ENCODE measurements at regions not wholly inside any gene's neighbourhood (a gene's known extent, or its start where the extent isn't known, plus 50 kb on each side); places are given as distances from the start of the nearest gene placed in this dataset.

DNA sequence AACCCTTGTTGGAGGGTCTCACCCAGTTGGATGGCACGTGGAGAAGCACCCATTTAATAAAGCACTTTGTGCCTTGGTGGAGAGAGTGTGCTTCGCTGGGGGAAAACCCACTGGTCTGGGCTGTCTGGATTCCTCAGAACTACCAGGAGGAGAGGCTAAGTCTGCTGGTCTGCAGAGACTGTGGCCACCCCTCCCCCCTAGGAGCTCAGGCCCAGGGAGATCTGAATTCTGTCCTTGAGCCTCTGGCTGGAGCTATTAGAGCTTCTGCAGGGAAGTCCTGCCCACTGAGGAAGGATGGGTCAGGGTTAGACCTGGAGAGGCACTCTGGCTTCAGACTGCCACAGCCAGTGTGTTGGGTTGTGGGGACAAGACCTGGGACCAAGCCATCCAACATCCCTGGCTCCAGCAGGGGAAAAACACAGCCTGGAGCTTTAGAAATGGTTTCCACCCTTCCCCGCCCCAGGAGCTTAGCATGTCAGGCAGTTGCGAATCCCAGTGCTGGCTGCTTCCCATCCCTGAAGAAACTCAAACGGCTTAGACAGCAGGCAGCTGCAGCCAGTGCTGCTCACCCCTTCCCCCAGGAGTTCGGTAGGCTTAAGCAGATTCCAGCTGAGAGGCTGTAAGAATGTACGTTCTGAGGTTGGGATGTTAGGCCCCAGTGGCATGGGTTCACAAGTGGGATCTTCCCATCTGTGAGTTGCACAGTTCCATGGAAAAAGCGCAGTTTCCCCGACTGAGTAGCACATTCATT, 288.3 kb downstream of the TGFB2 start:
- FAIRE-seq: no peak
- no peak for DNase-seq (ENCODE audit: insufficient read length, low spot score)

DNA sequence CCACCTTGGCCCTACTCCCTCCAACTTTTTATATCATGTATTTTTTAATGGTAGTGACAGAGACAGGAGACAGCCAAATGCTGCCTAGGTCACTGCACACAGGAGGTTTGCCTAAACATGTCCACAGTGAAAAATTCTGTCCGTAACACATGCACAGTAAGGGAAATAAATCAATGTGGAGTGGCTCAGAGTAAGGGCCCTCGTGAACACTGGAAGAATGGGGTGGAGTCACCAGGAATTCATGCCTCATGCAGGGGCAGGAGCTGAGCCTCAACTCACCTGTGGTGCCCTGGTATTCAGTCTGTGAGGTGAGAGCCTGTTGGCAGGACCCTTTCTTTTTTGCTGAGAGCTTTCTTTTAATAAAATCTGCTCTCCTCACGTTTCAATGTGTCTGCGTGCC, 289.1 kb downstream of the TGFB2 start:
- DNase-seq (ENCODE audit: insufficient read length, low spot score): no peak
- no peak for FAIRE-seq

DNA sequence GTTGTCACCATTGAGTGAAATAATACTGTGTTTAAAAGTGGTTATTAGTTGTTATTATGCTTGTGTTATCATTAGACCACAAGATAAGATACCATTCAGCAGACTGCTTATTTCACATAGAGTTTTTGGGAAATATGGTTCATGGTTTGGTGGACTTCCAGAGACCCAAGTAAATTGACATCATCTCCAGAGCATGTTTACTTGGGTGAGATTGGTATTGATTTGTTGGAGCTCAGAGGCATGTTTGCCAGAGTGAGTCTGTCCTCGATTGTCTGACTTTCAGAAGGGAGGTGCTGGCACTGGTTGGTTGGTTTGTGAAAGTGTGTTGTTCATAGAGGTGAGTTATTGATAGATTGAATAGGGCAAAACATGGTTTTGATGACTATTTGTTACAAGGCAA, 291.4 kb downstream of the TGFB2 start:
- FAIRE-seq: no peak

DNA sequence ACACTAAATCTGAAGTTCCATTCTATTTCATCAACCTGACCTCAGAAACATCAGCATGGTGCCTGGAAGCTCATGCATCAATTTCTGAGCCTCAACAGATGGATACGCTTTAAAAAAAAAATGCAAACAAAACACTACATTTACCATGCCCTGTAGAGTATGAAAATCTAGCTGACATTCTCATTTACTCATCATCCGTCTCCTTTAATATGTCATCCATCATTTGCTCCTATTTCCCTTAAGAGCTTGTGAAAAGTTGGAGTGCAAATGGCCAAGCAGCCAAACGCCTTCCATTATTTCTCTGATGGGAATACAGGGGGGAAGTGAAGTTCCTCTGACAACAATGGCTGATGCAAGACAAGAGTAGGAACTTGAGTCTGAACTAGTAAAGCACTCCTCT, 295.0 kb downstream of the TGFB2 start:
- DNase-seq (ENCODE audit: insufficient read length, low spot score): no peak
- FAIRE-seq: no peak

More for the DNA sequence above, 291.4 kb downstream of the TGFB2 start:
- DNase-seq (ENCODE audit: insufficient read length, low spot score): no peak

DNA sequence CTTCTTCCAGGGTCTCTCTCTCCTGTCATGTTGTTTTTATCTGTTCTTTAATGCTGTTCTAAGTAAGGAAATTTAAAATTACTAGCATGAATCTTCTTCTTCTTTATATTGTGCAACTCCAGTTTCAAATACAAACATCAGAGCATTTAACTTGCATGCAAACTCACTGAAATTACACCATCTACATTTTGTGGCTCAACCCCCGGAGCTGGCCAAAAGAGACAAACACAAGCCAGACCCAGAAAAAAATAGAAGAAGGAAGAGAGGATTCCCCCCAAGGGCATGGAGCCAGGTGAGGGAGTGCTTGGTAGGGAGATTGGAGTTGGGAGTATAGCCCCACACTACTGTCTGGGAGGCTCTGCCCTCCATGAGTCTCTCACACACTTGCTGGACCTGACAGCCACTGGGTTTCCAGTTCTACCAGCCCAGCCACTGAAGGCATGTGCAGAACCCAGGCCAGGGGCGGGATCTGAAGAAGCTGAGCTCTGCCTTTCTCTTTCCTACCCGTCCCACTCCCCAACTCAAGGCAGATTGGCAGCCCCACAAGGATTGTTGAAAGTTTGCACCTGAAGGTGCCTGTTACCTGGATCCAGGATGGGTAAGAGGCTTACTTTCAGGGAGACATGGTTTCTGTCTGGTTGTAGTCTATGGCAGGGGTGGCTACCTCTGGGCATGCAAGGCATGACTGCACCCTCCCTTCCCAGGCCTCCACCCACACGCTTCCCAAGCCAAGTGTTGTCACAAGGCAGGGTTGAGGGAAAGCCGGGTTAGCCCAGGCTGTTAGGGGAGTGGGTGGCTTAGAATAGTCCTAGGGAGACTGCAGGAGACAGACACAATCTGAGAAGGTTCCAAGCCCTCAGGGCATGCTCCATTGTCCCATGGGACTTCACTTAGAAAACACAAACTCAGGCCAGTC, 297.2 kb downstream of the TGFB2 start:
- DNase-seq (ENCODE audit: insufficient read length, low spot score): no peak
- no peak for FAIRE-seq

DNA sequence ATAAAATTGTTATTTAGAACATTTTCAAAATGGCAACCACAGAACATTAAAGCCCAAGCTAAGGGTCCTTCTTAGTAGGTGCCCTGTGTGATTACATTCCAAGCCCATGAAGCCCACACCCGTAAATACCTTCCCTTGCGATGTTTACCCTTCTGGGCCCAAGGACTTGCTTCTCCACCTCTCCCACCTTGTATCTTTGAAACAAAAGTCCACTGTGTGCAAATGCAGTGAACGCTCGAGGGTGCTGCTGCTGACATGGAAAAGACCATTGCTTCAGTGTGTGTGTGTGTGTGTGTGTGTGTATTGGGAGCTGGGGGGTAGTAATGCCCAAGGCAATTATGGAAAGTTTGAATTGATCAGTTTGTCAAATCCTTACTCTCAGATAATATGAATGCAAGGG, 298.1 kb downstream of the TGFB2 start:
- FAIRE-seq (no peak), DNase-seq (ENCODE audit: insufficient read length, low spot score) (no peak)

DNA sequence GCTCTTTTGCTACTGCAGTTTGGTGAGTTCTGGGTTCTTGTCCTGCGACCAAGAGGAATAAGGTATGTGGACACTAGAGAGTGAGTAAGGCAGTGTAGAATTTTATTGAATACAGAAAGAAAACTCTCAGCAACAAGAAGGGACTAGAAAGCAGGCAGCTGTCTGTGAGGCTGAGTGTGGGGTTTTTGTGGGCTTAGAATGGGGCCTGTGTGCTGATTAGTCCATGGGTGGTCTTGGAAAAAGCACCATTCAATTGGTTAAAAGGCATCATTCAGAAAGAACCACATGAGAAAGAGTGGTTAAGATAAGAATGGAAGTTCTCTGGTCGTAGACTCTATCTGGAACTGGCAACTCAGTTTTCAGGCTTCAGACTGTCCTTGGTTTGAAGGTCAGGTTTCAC, 298.8 kb downstream of the TGFB2 start:
- no peak for DNase-seq (ENCODE audit: insufficient read length, low spot score)
- FAIRE-seq: no peak

DNA sequence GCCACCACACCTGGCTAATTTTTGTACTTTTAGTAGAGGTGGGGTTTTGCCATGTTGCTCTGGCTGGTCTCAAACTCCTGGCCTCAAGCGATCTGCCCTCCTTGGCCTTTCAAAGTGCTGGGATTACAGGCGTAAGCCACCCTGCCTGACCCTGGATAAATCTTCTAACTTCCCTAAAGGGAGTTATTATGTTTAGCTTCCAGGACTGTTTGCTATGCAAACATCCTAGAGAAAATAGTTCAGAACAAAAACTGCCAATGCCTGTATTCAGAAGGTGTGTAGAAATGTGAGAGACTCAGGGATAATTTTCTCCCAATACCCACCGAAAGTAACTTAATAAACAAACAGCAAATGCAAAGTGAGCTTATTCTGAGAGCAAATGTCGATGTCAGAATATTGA, 301.2 kb downstream of the TGFB2 start:
- no peak for DNase-seq (ENCODE audit: insufficient read length, low spot score)
- no peak for FAIRE-seq

DNA sequence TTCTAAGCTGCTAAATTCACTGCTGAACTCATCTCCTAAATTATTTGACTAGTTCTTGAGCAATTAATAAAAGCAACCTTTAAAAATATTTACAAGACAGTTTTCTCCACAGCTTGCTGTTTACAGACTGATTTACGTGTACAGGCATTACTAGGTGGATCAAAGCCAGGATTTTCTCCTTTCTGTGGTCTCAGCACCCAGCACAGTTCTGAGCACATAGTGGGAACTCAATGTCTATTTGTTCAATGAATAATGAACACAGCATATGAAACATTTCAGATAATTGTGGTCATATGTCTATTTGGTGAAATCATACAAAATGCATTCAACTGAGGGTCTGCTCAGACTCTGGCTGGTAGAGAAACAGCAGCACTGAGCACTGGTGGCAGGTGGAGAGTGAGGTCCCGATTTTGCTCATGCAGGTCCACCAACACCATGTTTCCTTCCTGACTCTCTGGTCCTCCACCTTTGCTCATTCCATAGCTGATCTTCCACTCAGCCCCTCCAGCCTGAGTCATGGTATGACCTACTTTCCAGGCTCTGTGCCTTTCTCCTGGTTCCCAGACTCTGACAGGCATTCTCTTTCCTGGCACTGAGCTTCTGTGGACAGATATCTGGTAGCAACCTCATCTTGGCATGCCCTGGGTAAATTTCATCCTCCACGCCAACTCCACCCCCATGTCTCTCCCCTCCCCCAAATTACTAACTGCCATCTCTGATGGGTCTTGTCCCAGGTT, 311.3 kb downstream of the TGFB2 start:
- DNase-seq (ENCODE audit: insufficient read length, low spot score) (no peak), FAIRE-seq (peak; percentile 55)

DNA sequence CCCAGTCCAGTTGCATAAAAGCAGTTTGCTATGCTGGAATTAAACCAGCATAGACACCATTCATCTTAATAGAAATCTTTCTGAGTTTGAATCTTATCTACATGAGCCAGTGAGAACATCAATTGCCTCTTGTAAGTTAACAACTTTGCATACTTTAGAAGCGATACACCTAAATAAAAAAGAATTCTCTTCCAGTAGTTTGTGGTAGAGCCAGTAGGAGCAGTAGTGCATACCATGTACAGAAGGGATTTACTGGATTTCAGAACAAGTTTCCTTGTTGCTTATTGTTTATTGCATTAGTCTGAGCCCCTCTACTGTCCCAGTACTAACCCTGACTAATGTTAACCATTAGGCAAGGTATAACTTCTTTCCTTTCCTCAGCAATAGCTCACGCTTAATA, 313.1 kb downstream of the TGFB2 start:
- FAIRE-seq: no peak
- DNase-seq (ENCODE audit: insufficient read length, low spot score): no peak

DNA sequence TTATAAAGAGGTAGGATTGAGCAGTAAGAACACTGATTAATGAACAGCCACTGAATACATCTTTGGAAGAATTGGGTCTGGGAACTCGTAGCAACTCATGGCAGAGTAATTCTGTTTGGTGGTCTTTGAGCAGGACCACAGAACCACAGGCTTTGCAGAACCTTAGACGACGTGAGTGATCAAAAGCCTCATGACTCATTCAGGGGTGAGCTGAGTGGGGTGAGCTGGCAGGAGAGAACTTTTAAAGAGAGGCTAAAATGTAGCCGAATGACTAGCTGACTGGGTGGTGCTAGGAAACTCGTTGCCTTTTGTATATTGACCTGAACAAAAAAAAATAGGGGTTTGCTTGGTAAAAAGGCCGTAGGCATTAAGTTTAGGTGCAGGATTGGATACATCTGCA, 313.8 kb downstream of the TGFB2 start:
- FAIRE-seq: peak; percentile 71
- DNase-seq (ENCODE audit: insufficient read length, low spot score): peak; percentile 43

DNA sequence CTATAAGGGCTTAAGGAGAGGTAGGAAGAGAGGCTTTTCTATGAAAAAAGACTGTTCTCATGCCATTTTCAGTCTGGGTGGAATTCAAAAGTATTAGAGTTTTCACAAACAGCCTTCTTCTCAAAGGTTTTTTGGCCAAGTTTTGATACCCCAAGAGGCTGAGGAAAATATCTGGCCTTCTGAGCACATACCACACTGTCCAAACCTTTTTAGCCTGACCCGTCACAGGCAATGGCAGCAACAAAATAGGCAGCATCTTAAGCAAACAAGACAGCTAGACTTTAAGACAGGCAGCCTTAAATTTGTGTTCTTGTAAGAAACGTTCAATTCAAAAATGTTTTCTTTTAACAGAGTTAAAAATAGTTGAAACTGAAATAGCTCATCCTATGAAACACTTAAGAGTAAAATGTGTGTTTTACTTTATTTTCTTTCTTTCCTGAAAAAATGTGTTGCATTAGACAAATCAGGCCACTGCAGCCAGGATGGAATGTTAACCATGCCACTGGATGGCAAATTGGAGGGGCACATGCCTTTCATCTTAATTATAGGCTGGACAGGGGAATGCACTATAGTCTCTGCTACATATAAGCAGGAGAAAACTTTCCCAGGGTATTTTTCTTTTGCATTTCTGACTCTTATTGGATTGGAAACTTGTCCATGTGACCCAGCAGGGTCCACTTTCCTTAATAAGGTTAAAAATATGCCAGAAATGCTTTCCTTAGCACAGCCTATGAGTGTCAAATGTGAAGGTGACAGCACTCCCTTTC, 315.0 kb downstream of the TGFB2 start:
- DNase-seq (ENCODE audit: insufficient read length, low spot score) (peak; percentile 21), FAIRE-seq (no peak)

DNA sequence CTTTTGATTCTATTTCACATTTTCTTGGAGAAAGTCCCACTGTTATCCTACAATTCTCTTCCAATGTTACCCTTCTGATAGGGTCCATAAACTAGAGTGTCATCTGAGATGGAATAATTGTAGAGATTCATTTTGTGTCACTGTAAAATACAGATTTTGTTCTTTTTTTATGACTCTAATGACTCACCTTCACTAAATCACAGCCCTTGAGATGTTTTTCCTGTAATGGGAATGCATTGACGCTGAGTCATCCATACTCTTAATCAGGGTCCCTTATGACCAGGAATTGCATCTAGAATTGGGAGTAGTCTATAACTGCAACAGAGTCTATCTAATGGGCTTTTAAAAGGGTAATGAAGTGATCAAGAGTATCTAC, 315.5 kb downstream of the TGFB2 start:
- DNase-seq (ENCODE audit: insufficient read length, low spot score) (peak; percentile 57), FAIRE-seq (peak; percentile 4)

DNA sequence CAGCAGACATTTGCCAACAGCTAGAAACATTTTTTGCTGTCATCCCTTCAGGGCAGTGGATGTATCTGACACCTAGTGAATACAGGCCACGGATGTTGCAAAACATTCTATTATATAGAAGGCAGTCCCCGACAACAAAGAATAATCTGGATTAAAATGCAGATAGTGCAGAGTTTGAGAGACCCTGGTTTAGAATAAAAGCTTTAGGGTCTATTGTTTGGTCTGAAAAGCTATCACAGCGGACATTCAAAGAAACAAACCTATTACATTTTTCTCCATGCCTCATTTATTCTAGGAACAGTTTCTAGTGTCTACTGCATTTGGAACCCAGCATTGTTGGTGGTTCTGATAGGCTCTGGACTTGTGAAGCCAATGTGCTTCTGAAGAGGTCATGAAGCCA, 316.3 kb downstream of the TGFB2 start:
- DNase-seq (ENCODE audit: insufficient read length, low spot score) (no peak), FAIRE-seq (no peak)

DNA sequence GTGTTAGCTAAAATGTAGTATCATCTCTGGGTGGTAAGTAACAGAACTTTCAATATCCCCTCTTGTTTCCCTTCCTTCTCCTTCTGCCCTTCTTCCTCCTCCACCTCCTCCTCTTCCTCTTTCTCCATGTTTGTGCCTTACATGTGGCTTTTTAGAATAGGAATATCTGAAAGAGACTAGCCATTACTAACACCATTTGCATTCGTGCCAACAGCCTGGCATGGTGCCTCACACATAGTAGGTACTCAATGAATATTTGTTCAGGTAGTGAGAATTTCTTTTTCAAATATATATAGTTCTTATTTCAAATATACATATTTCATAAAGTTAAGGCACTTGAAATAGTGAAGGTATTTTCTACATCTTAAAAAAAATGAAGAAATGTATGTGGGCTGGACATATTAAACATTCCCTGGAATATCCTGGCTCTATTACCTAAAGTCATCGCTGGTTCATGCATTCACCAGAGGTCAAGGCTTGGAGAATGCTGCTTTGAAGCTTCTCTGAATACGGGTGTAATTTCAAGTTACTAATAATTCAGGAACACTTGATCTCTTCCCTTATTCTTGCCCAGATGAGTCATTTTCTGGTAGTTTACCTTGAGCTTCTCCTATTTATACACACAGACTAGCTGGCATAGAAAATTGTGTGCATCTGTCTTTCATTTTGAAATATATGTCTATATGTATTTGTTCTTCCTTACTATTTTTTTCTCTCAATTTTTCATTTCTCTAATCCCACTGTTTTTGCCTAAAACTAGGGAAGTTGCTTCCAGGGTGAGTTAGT, 319.4 kb downstream of the TGFB2 start:
- DNase-seq (ENCODE audit: insufficient read length, low spot score): no peak
- peak; percentile 13 for FAIRE-seq

DNA sequence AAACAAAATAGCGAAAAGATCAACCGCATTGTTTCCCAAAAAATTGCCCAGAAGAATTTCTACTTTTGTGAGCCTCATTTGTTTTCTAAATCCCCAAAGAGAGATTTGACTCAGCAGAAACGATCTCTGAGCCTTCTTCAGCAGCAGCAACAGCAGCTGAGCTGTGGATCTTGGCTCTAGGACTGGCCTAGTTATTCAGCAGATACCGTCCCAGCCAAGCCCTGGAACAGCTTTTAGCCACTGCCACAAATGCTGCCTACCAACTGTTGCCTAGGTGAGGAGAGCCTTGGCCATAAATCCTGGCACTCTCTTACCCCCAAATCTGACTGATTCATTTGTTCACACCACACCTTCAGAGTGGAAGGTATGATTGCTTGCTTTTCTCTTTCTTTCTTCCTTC, 320.1 kb downstream of the TGFB2 start:
- FAIRE-seq (no peak), DNase-seq (ENCODE audit: insufficient read length, low spot score) (no peak)

DNA sequence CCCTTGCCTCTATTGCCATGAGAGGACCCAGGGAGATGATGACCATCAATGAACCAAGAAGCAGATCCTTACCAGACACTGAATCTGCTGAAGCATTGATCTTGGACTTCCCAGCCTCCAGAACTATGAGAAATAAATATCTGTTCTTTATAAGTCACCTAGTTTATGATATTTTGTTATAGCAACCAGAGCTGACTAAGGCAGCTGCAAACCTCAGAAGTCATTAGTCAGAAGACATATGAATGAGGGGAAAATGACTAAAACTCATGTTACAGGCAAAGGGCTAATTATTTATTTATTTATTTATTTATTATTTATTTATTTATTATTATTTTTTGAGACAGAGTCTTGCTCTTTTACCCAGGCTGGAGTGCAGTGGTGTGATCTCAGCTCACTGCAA, 321.1 kb downstream of the TGFB2 start:
- FAIRE-seq (no peak), DNase-seq (ENCODE audit: insufficient read length, low spot score) (no peak)

DNA sequence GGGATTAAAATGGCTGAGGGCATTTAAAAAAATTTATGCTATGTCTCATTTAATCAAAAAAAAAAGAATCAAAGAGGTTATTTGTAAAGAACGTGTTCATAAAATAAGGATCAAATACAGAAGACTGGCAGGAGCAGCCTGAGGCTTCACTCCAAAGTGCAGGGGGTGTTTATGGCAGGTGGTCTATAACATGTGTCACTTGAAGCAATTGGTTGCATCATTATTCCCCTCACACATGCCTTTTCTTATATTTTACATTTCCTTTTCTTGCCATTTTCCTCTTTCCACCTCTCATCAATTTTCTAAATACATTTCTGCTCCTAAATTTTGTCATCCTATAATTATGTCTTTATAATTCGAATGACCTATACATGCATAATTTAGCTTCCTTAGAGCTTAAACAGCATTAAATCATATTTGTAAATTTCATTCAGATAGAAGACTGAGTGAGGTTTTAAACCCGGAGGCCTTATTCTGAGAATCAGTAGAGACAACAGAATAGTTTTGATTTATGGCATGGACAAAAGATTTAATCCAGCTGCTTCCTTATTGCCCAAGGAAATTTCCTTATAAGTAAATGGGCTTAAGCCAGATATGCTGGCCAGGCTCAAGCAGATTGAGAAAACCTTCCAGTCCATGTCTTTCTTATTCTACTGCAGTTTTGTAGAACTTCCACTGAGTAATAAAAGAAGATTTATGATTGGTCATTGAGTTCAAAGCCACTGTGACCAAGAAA, 322.8 kb downstream of the TGFB2 start:
- FAIRE-seq: no peak

DNA sequence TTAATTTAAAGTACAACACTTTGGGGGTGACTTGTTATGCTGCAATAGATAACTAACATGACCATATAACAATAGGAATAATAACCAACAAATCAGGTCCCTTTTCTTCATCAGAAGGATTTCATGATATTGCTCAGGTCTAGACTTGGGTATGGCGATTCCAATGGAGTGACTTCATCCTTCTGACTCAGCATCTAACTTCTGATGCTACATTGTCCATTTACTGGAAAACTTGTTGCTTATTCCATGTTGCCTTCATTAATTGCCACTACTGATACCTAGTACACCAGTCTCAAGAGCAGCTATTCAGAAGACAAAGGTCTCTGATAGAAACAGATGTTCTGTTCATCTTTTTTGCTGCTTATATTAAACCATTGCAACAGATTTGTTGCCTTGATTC, 324.3 kb downstream of the TGFB2 start:
- FAIRE-seq (no peak), DNase-seq (ENCODE audit: insufficient read length, low spot score) (no peak)

More for the DNA sequence above, 322.8 kb downstream of the TGFB2 start:
- DNase-seq (ENCODE audit: insufficient read length, low spot score): no peak

All from HTR-8/SVneo (cell line).